ENCODE measurements at regions not wholly inside any gene's neighbourhood (a gene's known extent, or its start where the extent isn't known, plus 50 kb on each side); places are given as distances from the start of the nearest gene placed in this dataset.

GRCh38 chr4:31141095-31141831 is 421.1 kb downstream of the PCDH7 start:
- Histone ChIP-seq H3K27me3 (ENCODE audit: control insufficient read depth, insufficient read depth, low read length) (no peaks in the 10 kb centered on the region), H3K36me3 (ENCODE audit: control insufficient read depth, insufficient read depth, low read length) (no peaks in the 10 kb centered on the region), H3K4me1 (ENCODE audit: control insufficient read depth, insufficient read depth, low read length) (no peaks in the 10 kb centered on the region), H3K4me3 (ENCODE audit: low read length) (no peak overlapping the region), H3K27ac (ENCODE audit: low read length) (no peak overlapping the region), H3K9me3 (ENCODE audit: control insufficient read depth, insufficient read depth, low read length) (peaks cover 3% of the 10 kb centered on the region)
- ATAC-seq (no peak), DNase-seq (no peak)
- peaks cover 6 to 9% of the 10 kb centered on the region in 2 donors for H3K9me3 Mint-ChIP-seq
- H3K27me3 Mint-ChIP-seq (ENCODE audit: low read depth in 2 of 2), result no peaks in the 10 kb centered on the region
- intact Hi-C loops (cut with micrococcal nuclease), result no loop called here
- H3K4me1 Mint-ChIP-seq, result no peaks in the 10 kb centered on the region
- whole genome bisulfite sequencing (ENCODE audit: insufficient coverage), result 0% methylated on average over 1 of the region's 4 CpGs
- no peak for TF ChIP-seq CTCF (IDR thresholded peaks at IDR 0.05)
- H3K27ac Mint-ChIP-seq, result no peak overlapping the region
- H3K36me3 Mint-ChIP-seq, result no peaks in the 10 kb centered on the region
- no peak overlapping the region for H3K4me3 Mint-ChIP-seq

GRCh38 chr4:31141832-31142142 is 421.6 kb downstream of the PCDH7 start:
- H3K4me1 Mint-ChIP-seq, result no peaks in the 10 kb centered on the region
- Histone ChIP-seq H3K4me1 (ENCODE audit: control insufficient read depth, insufficient read depth, low read length) (no peaks in the 10 kb centered on the region), H3K36me3 (ENCODE audit: control insufficient read depth, insufficient read depth, low read length) (no peaks in the 10 kb centered on the region), H3K4me3 (ENCODE audit: low read length) (no peak overlapping the region), H3K27ac (ENCODE audit: low read length) (no peak overlapping the region), H3K27me3 (ENCODE audit: control insufficient read depth, insufficient read depth, low read length) (no peaks in the 10 kb centered on the region), H3K9me3 (ENCODE audit: control insufficient read depth, insufficient read depth, low read length) (peaks cover 3% of the 10 kb centered on the region)
- no peak for DNase-seq
- no peak for TF ChIP-seq CTCF (IDR thresholded peaks at IDR 0.05)
- intact Hi-C loops (cut with micrococcal nuclease), result no loop called here
- peaks cover 8 to 9% of the 10 kb centered on the region in 2 donors for H3K9me3 Mint-ChIP-seq
- ATAC-seq, result no peak
- H3K27me3 Mint-ChIP-seq (ENCODE audit: low read depth in 2 of 2), result no peaks in the 10 kb centered on the region
- H3K27ac Mint-ChIP-seq, result no peak overlapping the region
- WGBS (ENCODE audit: insufficient coverage), result no CpG with 5 or more reads among the region's 1 CpG
- H3K36me3 Mint-ChIP-seq, result no peaks in the 10 kb centered on the region
- H3K4me3 Mint-ChIP-seq, result no peak overlapping the region

- H3K36me3 ChIP-seq (ENCODE audit: control insufficient read depth, insufficient read depth, low read length), result no peaks in the 10 kb centered on the region
- intact Hi-C loops (cut with micrococcal nuclease), result no loop called here
- H3K9me3 Mint-ChIP-seq, result peaks cover 2 to 4% of the 10 kb centered on the region in 2 donors
- no peaks in the 10 kb centered on the region for H3K27me3 Mint-ChIP-seq (ENCODE audit: low read depth in 2 of 2)
- no peak for TF ChIP-seq CTCF (IDR thresholded peaks at IDR 0.05)
- H3K27ac ChIP-seq (ENCODE audit: low read length), result no peak overlapping the region
- H3K9me3 ChIP-seq (ENCODE audit: control insufficient read depth, insufficient read depth, low read length), result peaks cover 3% of the 10 kb centered on the region
- H3K36me3 Mint-ChIP-seq, result no peaks in the 10 kb centered on the region
- H3K4me1 ChIP-seq (ENCODE audit: control insufficient read depth, insufficient read depth, low read length), result no peaks in the 10 kb centered on the region
- H3K27ac Mint-ChIP-seq, result no peak overlapping the region
- no peak overlapping the region for H3K4me3 ChIP-seq (ENCODE audit: low read length)
- DNase-seq (no peak), ATAC-seq (no peak)
- no peak overlapping the region for H3K4me3 Mint-ChIP-seq
- no peaks in the 10 kb centered on the region for H3K27me3 ChIP-seq (ENCODE audit: control insufficient read depth, insufficient read depth, low read length)
- WGBS (ENCODE audit: insufficient coverage), result 98% methylated on average over 5 of the region's 6 CpGs
- H3K4me1 Mint-ChIP-seq, result no peaks in the 10 kb centered on the region
Measured at GRCh38 chr4:31146366-31146765, 426.2 kb downstream of the PCDH7 start.

- no peak for ATAC-seq
- no peaks in the 10 kb centered on the region for H3K27me3 Mint-ChIP-seq (ENCODE audit: low read depth in 2 of 2)
- TF ChIP-seq CTCF (IDR thresholded peaks at IDR 0.05), result no peak
- H3K27ac Mint-ChIP-seq, result no peak overlapping the region
- no peak for DNase-seq
- Histone ChIP-seq H3K4me1 (ENCODE audit: control insufficient read depth, insufficient read depth, low read length) (no peaks in the 10 kb centered on the region), H3K9me3 (ENCODE audit: control insufficient read depth, insufficient read depth, low read length) (no peaks in the 10 kb centered on the region), H3K27ac (ENCODE audit: low read length) (no peak overlapping the region), H3K4me3 (ENCODE audit: low read length) (no peak overlapping the region), H3K27me3 (ENCODE audit: control insufficient read depth, insufficient read depth, low read length) (no peaks in the 10 kb centered on the region), H3K36me3 (ENCODE audit: control insufficient read depth, insufficient read depth, low read length) (no peaks in the 10 kb centered on the region)
- H3K9me3 Mint-ChIP-seq, result peaks cover 5 to 6% of the 10 kb centered on the region in 2 donors
- intact Hi-C loops (cut with micrococcal nuclease), result no loop called here
- no peak overlapping the region for H3K4me3 Mint-ChIP-seq
- WGBS (ENCODE audit: insufficient coverage), result 79% methylated on average over 1 of the region's 1 CpG
- no peaks in the 10 kb centered on the region for H3K36me3 Mint-ChIP-seq
- no peaks in the 10 kb centered on the region for H3K4me1 Mint-ChIP-seq
Measured at GRCh38 chr4:31148990-31149389, 428.8 kb downstream of the PCDH7 start.

Data from natural killer cell (primary cell).